ENCODE measurements at regions not wholly inside any gene's neighbourhood (a gene's known extent, or its start where the extent isn't known, plus 50 kb on each side); places are given as distances from the start of the nearest gene placed in this dataset.

GRCh38 chr9:23556459-23556858 lies 269.6 kb downstream of the ELAVL2 start:
- no peak overlapping the region for H3K4me3 ChIP-seq (ENCODE audit: low read depth, low read length, poor library complexity, severe bottlenecking)
- no peaks in the 10 kb centered on the region for H3K9me2 ChIP-seq (ENCODE audit: insufficient read depth, low read length)
- no peaks in the 10 kb centered on the region for H3K36me3 ChIP-seq (ENCODE audit: insufficient read depth, low read length)
- H4K20me1 ChIP-seq (ENCODE audit: insufficient read depth, low read length), result no peaks in the 10 kb centered on the region
- H2AFZ ChIP-seq (ENCODE audit: low read length), result no peak overlapping the region
- POLR2A ChIA-PET, result no interaction called here
- CTCF ChIA-PET (ENCODE audit: unreplicated experiment), result no interaction called here
- H3K9me3 ChIP-seq (ENCODE audit: low read length), result no peaks in the 10 kb centered on the region
- H3K27ac ChIP-seq (ENCODE audit: low read depth, low read length, poor library complexity, severe bottlenecking), result no peak overlapping the region
- no TSS peak for BruUV-seq (replicated peaks)
- no peaks in the 10 kb centered on the region for H3K79me2 ChIP-seq (ENCODE audit: insufficient read depth, low read depth, low read length)
- no peak for DNase-seq (ENCODE audit: low spot score)
- intact Hi-C loops (cut with micrococcal nuclease; ENCODE audit: unreplicated experiment), result no loop called here
- no peaks in the 10 kb centered on the region for H3K4me1 ChIP-seq (ENCODE audit: insufficient read depth, low read length, poor library complexity, severe bottlenecking)
- TF ChIP-seq CTCF (conservative IDR thresholded peaks at IDR 0.05; ENCODE audit: low read length), result no peak
- TF ChIP-seq EZH2phosphoT487 (IDR thresholded peaks at IDR 0.05; ENCODE audit: borderline replicate concordance, low read depth, low read length), result no peak
- H3K4me2 ChIP-seq (ENCODE audit: low read length), result no peak overlapping the region

GRCh38 chr9:23557689-23558088 lies 268.4 kb downstream of the ELAVL2 start:
- no TSS peak for BruUV-seq (replicated peaks)
- no peaks in the 10 kb centered on the region for H3K9me2 ChIP-seq (ENCODE audit: insufficient read depth, low read length)
- H3K4me3 ChIP-seq (ENCODE audit: low read depth, low read length, poor library complexity, severe bottlenecking), result no peak overlapping the region
- no peaks in the 10 kb centered on the region for H3K9me3 ChIP-seq (ENCODE audit: low read length)
- intact Hi-C loops (cut with micrococcal nuclease; ENCODE audit: unreplicated experiment), result no loop called here
- no peaks in the 10 kb centered on the region for H3K4me1 ChIP-seq (ENCODE audit: insufficient read depth, low read length, poor library complexity, severe bottlenecking)
- POLR2A ChIA-PET, result interaction anchor here (0.6 kb wide), 1 partner anchor 13 kb away, joined by 4 read pairs; no protein-coding TSS in a partner anchor
- no peaks in the 10 kb centered on the region for H3K79me2 ChIP-seq (ENCODE audit: insufficient read depth, low read depth, low read length)
- no peak overlapping the region for H2AFZ ChIP-seq (ENCODE audit: low read length)
- CTCF ChIA-PET (ENCODE audit: unreplicated experiment), result no interaction called here
- no peak overlapping the region for H3K27ac ChIP-seq (ENCODE audit: low read depth, low read length, poor library complexity, severe bottlenecking)
- TF ChIP-seq EZH2phosphoT487 (IDR thresholded peaks at IDR 0.05; ENCODE audit: borderline replicate concordance, low read depth, low read length), result no peak
- TF ChIP-seq CTCF (conservative IDR thresholded peaks at IDR 0.05; ENCODE audit: low read length), result no peak
- no peak for DNase-seq (ENCODE audit: low spot score)
- H4K20me1 ChIP-seq (ENCODE audit: insufficient read depth, low read length), result no peaks in the 10 kb centered on the region
- H3K4me2 ChIP-seq (ENCODE audit: low read length), result no peak overlapping the region
- no peaks in the 10 kb centered on the region for H3K36me3 ChIP-seq (ENCODE audit: insufficient read depth, low read length)

- DNase-seq (ENCODE audit: low spot score), result no peak
- H3K9me3 ChIP-seq (ENCODE audit: low read length), result no peaks in the 10 kb centered on the region
- H3K36me3 ChIP-seq (ENCODE audit: insufficient read depth, low read length), result no peaks in the 10 kb centered on the region
- BruUV-seq (replicated peaks), result no TSS peak
- H3K4me2 ChIP-seq (ENCODE audit: low read length), result no peak overlapping the region
- H3K27ac ChIP-seq (ENCODE audit: low read depth, low read length, poor library complexity, severe bottlenecking), result no peak overlapping the region
- intact Hi-C loops (cut with micrococcal nuclease; ENCODE audit: unreplicated experiment), result no loop called here
- ChIA-PET CTCF (ENCODE audit: unreplicated experiment) (no interaction called here), POLR2A (interaction anchor here (0.5 kb wide), 1 partner anchor 1234 kb away, joined by 5 read pairs; no protein-coding TSS in a partner anchor)
- no peak overlapping the region for H3K4me3 ChIP-seq (ENCODE audit: low read depth, low read length, poor library complexity, severe bottlenecking)
- no peak overlapping the region for H2AFZ ChIP-seq (ENCODE audit: low read length)
- H3K79me2 ChIP-seq (ENCODE audit: insufficient read depth, low read depth, low read length), result no peaks in the 10 kb centered on the region
- no peaks in the 10 kb centered on the region for H3K4me1 ChIP-seq (ENCODE audit: insufficient read depth, low read length, poor library complexity, severe bottlenecking)
- H4K20me1 ChIP-seq (ENCODE audit: insufficient read depth, low read length), result no peaks in the 10 kb centered on the region
- TF ChIP-seq CTCF (conservative IDR thresholded peaks at IDR 0.05; ENCODE audit: low read length), result no peak
- no peaks in the 10 kb centered on the region for H3K9me2 ChIP-seq (ENCODE audit: insufficient read depth, low read length)
Measured at GRCh38 chr9:23559522-23559921, 266.5 kb downstream of the ELAVL2 start.

Measured in OCI-LY7 (cell line).